ENCODE measurements at regions not wholly inside any gene's neighbourhood (a gene's known extent, or its start where the extent isn't known, plus 50 kb on each side); places are given as distances from the start of the nearest gene placed in this dataset.

- no peak for TF ChIP-seq CTCF (IDR thresholded peaks at IDR 0.05)
- TF ChIP-seq POLR2A (IDR thresholded peaks at IDR 0.05): no peak
- no peak for TF ChIP-seq POLR2AphosphoS5 (IDR thresholded peaks at IDR 0.05)
- no peak for TF ChIP-seq EP300 (IDR thresholded peaks at IDR 0.05)
Observed at GRCh38 chr5:114565139-114565538, 203.3 kb downstream of the KCNN2 start.
